Heart left ventricle (tissue), 13 donors: ENCODE measurements at regions not wholly inside any gene's neighbourhood (a gene's known extent, or its start where the extent isn't known, plus 50 kb on each side); places are given as distances from the start of the nearest gene placed in this dataset.

Experiments used
- CTCF ChIP-seq, 12 donors: fragments of 200-600 bp; sonication (generic) in 4 of 12; IDR thresholded peaks; one replicate each; pipeline versions ENCODE4 v1.5.0 to v1.8.0; 2018 to 2022; ENCODE audit warnings: antibody characterized with exemption in 12 of 12, mild to moderate bottlenecking in 5 of 12
- POLR2A ChIP-seq, 2 donors: fragments of 450-650 bp; IDR thresholded peaks; one replicate each; pipeline ENCODE4 v1.6.1; 2017; ENCODE audit warnings: antibody characterized with exemption in 2 of 2, mild to moderate bottlenecking in 2 of 2, moderate library complexity in 2 of 2
- donor health status: ischemic (EF 13 %, LVEDD 7.1; RV severe dilation, severe dysfunction).
- donor health status: DM: no; HTN: yes; CAD: no.
- donor health status: DM: no; HTN: no; CAD: no.
- donor health status: ischemic (EF 25% LVEDD 6.9; RV normal size, moderate dysfunction).
- donor health status: ischemic (EF 25% LVEDD 5.7; RV mildly dilated, moderate dysfunction).
- donor health status: ischemic (EF 35%, LVEDD 5.7; RV mildly dilated, moderate dysfunction).
- donor health status: nonischemic (EF 11% LVEDD 7.7; RV severe dilation, severe dysfunction).
- donor health status: DM: yes; HTN: yes; CAD: no.
- donor health status: PGD.
- donor health status: ischemic (EF 29% LVEDD 5.4; RV normal size, mild dysfunction).
- donor health status: nonischemic (EF 23%, LVEDD 6.1; RV moderate dilation, normal function).

DNA sequence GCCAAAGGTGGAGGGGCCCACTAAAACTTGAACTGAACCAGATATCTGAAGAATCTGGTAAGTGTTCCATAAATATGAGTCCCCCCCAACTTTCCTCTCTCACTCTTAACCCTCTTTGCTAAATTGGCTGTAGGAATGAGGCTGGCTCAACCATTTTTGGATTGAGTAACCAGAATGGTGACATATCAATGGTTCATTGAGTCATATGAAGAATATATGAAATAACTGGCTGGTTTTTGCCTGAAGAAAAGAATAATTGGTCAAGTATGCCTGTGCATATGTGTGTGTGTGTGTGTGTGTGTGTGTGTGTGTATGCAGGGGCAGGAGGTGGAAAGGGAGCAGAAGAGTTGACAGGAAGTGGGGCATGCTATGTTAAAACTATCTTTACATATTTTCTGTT is 472.9 kb upstream of the THBS1 start:
- TF ChIP-seq CTCF (IDR thresholded peaks at IDR 0.05), result no peak
- no peak for TF ChIP-seq POLR2A (IDR thresholded peaks at IDR 0.05)
